GM12874 (cell line): ENCODE measurements at regions not wholly inside any gene's neighbourhood (a gene's known extent, or its start where the extent isn't known, plus 50 kb on each side); places are given as distances from the start of the nearest gene placed in this dataset.

Source experiments
- CTCF ChIP-seq: IDR thresholded peaks from 2 replicates; pipeline ENCODE4 v1.5.1; 2011; ENCODE audit warnings: low read depth, mild to moderate bottlenecking, control low read depth, low read length, moderate library complexity; ENCODE audit not compliant: insufficient read depth

GRCh38 chr10:118892255-118892654 lies 137.3 kb upstream of the NANOS1 start:
- no peak for TF ChIP-seq CTCF

- TF ChIP-seq CTCF, result no peak
These were observed 128.9 kb upstream of the NANOS1 start for GRCh38 chr10:118900617-118901016.

- TF ChIP-seq CTCF, result no peak
These were observed 128.1 kb upstream of the NANOS1 start for GRCh38 chr10:118901380-118901779.

GRCh38 chr10:118901906-118902305 lies 127.6 kb upstream of the NANOS1 start:
- no peak for TF ChIP-seq CTCF

- TF ChIP-seq CTCF, result no peak
These were observed 126.3 kb upstream of the NANOS1 start for GRCh38 chr10:118903251-118903650.

- TF ChIP-seq CTCF, result no peak
These were observed 125.8 kb upstream of the NANOS1 start for GRCh38 chr10:118903691-118904090.

GRCh38 chr10:118904286-118904685 lies 125.2 kb upstream of the NANOS1 start:
- no peak for TF ChIP-seq CTCF

GRCh38 chr10:118907051-118907450 lies 122.5 kb upstream of the NANOS1 start:
- no peak for TF ChIP-seq CTCF
